ENCODE measurements at regions not wholly inside any gene's neighbourhood (a gene's known extent, or its start where the extent isn't known, plus 50 kb on each side); places are given as distances from the start of the nearest gene placed in this dataset.

- ChIA-PET POLR2A (ENCODE audit: partially characterized antibody) (interaction anchor here (0.6 kb wide), 1 partner anchor 245 kb away, joined by 3 read pairs; no protein-coding TSS in a partner anchor), CTCF (ENCODE audit: partially characterized antibody) (interaction anchor here (1.1 to 2.5 kb wide), 3 partner anchors 10 to 43 kb away, joined by 3 to 7 read pairs (median 3); no protein-coding TSS in a partner anchor)
- WGBS, 2 experiments (ENCODE audit: extremely low coverage in 1 of 2, insufficient coverage in 1 of 2, insufficient read length in 1 of 2, insufficient replicate concordance in 2 of 2, low coverage in 1 of 2, low lambda C conversion rate in 2 of 2, missing lambda C conversion rate in 1 of 2), result 94% methylated on average over 4 of the region's 4 CpGs; no CpG with 5 or more reads in 1 of the 2 experiments
- no peaks in the 10 kb centered on the region for H4K20me1 ChIP-seq (replicated peaks in 1 of 2; ENCODE audit: control insufficient read depth in 1 of 2, insufficient read depth in 2 of 2, low read length in 2 of 2)
- H3K9ac ChIP-seq (replicated peaks in 1 of 4; ENCODE audit: extremely low read depth in 1 of 4, low read depth in 3 of 4, low read length in 3 of 4), result no peak overlapping the region
- H3K56ac ChIP-seq (replicated peaks; ENCODE audit: insufficient read length, low read depth, low read length), result no peak overlapping the region
- FAIRE-seq (no peak), DNase-seq (ENCODE audit: low read depth in 1 of 2, low spot score in 2 of 2) (no peak)
- H3K79me2 ChIP-seq (ENCODE audit: control insufficient read depth in 1 of 2, insufficient read depth in 2 of 2, low read length in 2 of 2), result no peaks in the 10 kb centered on the region
- H3K79me1 ChIP-seq (ENCODE audit: low read depth, low read length), result no peaks in the 10 kb centered on the region
- H3K9me3 ChIP-seq (ENCODE audit: insufficient read depth in 2 of 2, low read depth in 1 of 2, low read length in 1 of 2), result no peaks in the 10 kb centered on the region
- H2BK120ac ChIP-seq (replicated peaks; ENCODE audit: low read depth, low read length), result no peak overlapping the region
- no peaks in the 10 kb centered on the region for H3K27me3 ChIP-seq (replicated peaks in 1 of 4; ENCODE audit: control insufficient read depth in 3 of 4, extremely low read depth in 1 of 4, insufficient read depth in 3 of 4, low read length in 3 of 4)
- H3K23ac ChIP-seq (ENCODE audit: insufficient read length), result no peak overlapping the region
- no peak overlapping the region for H4K8ac ChIP-seq (ENCODE audit: extremely low read depth, insufficient read depth, low read length)
- H3K4me2 ChIP-seq (ENCODE audit: insufficient read depth in 1 of 2, low read depth in 2 of 2, low read length in 2 of 2), result no peak overlapping the region
- no peak overlapping the region for H2BK5ac ChIP-seq (ENCODE audit: low read depth, low read length)
- no peak overlapping the region for H2AFZ ChIP-seq (ENCODE audit: low read length)
- peaks cover 2% of the 10 kb centered on the region; the same call in 1 of the 2 replicates for H3K23me2 ChIP-seq (ENCODE audit: low read depth, low read length)
- no peak overlapping the region for H4K5ac ChIP-seq (ENCODE audit: insufficient read length, low read depth, low read length)
- H3K27ac ChIP-seq (ENCODE audit: low read depth, low read length), result no peak overlapping the region
- no peak overlapping the region for H3K4ac ChIP-seq (replicated peaks; ENCODE audit: insufficient read length, low read depth, low read length)
- H2AK5ac ChIP-seq (ENCODE audit: low read depth, low read length), result no peak overlapping the region
- no peaks in the 10 kb centered on the region; a peak in 1 of 8 replicates for H3K36me3 ChIP-seq (ENCODE audit: control insufficient read depth in 2 of 4, insufficient read depth in 4 of 4, low read length in 3 of 4)
- H3K18ac ChIP-seq (ENCODE audit: extremely low read depth, low read length), result no peak overlapping the region
- no peak overlapping the region for H4K91ac ChIP-seq (replicated peaks; ENCODE audit: insufficient read length, low read length)
- H2BK15ac ChIP-seq (ENCODE audit: low read length), result no peak overlapping the region
- H2BK20ac ChIP-seq (ENCODE audit: low read length), result no peak overlapping the region
- peaks cover 0 to 2% (median 0%) of the 10 kb centered on the region in 4 experiments; a peak in 1 of 7 replicates for H3K4me1 ChIP-seq (replicated peaks in 1 of 4; ENCODE audit: control insufficient read depth in 3 of 4, insufficient read depth in 4 of 4, low read length in 3 of 4)
- no peak overlapping the region for H3K14ac ChIP-seq (ENCODE audit: insufficient read length)
- H3K4me3 ChIP-seq (ENCODE audit: extremely low read depth in 1 of 4, insufficient read depth in 2 of 4, low read depth in 3 of 4, low read length in 4 of 4), result no peak overlapping the region
- H2BK12ac ChIP-seq (ENCODE audit: low read depth, low read length), result no peak overlapping the region
- no peak for TF ChIP-seq SP1 (IDR thresholded peaks at IDR 0.05; ENCODE audit: low read depth, low read length)
- TF ChIP-seq TAF1 (IDR thresholded peaks at IDR 0.05; ENCODE audit: low read depth, low read length), result no peak
- TF ChIP-seq KDM1A (IDR thresholded peaks at IDR 0.05; ENCODE audit: borderline replicate concordance, low read length), result no peak
- no peak for TF ChIP-seq BCL11A (IDR thresholded peaks at IDR 0.05; ENCODE audit: low read depth in 2 of 2, low read length in 2 of 2)
- TF ChIP-seq HDAC2 (IDR thresholded peaks at IDR 0.05; ENCODE audit: borderline replicate concordance in 1 of 2, low read depth in 2 of 2, low read length in 2 of 2), result no peak
- no peak for TF ChIP-seq GTF2F1 (IDR thresholded peaks at IDR 0.05; ENCODE audit: borderline replicate concordance, low read depth, low read length)
- TF ChIP-seq POLR2A (IDR thresholded peaks at IDR 0.05; ENCODE audit: control extremely low read depth in 1 of 2, low read depth in 2 of 2, low read length in 2 of 2), result no peak
- no peak for TF ChIP-seq RBBP5 (IDR thresholded peaks at IDR 0.05; ENCODE audit: borderline replicate concordance, low read depth, low read length)
These were observed 104.9 kb upstream of the PTPN3 start for GRCh38 chr9:109602987-109603386.
